Mesothelial cell of epicardium (in vitro differentiated cells): ENCODE measurements at regions not wholly inside any gene's neighbourhood (a gene's known extent, or its start where the extent isn't known, plus 50 kb on each side); places are given as distances from the start of the nearest gene placed in this dataset.
A peak's percentile ranks its signal among the peaks of the same experiment; 100 is the strongest.

Experiments
- DNase-seq, 2 experiments: peaks; one replicate each; pipeline ENCODE4 v3.0.0; 2021; ENCODE audit warnings: low spot score in 2 of 2; ENCODE audit not compliant: unreplicated experiment in 2 of 2
- H3K27ac Mint-ChIP-seq: 2 replicates; pipeline ENCODE4 v1.8.0; 2021; ENCODE audit warnings: mixed read lengths
- H3K27me3 Mint-ChIP-seq: 2 replicates; pipeline ENCODE4 v1.8.0; 2021; ENCODE audit warnings: low read depth, mixed read lengths
- H3K36me3 Mint-ChIP-seq: 2 replicates; pipeline ENCODE4 v1.8.0; 2021; ENCODE audit warnings: mixed read lengths
- H3K4me1 Mint-ChIP-seq: 2 replicates; pipeline ENCODE4 v1.8.0; 2021; ENCODE audit warnings: mixed read lengths
- H3K4me3 Mint-ChIP-seq: 2 replicates; pipeline ENCODE4 v1.8.0; 2021; ENCODE audit warnings: mild to moderate bottlenecking, moderate library complexity, mixed read lengths
- H3K9me3 Mint-ChIP-seq: 2 replicates; pipeline ENCODE4 v1.8.0; 2021; ENCODE audit warnings: mixed read lengths
- CTCF ChIP-seq: fragments of 200-600 bp; sonication (generic); IDR thresholded peaks from one replicate; pipeline ENCODE4 v1.5.0; 2021; ENCODE audit warnings: antibody characterized with exemption; ENCODE audit not compliant: unreplicated experiment

- TF ChIP-seq CTCF, result no peak
- DNase-seq, result no peak
- Mint-ChIP-seq H3K36me3 (no peaks in the 10 kb centered on the region), H3K27me3 (no peaks in the 10 kb centered on the region), H3K4me1 (peaks cover 8% of the 10 kb centered on the region), H3K9me3 (no peaks in the 10 kb centered on the region), H3K4me3 (no peak overlapping the region), H3K27ac (no peak overlapping the region)
These were observed 113.2 kb upstream of the ACP3 start for GRCh38 chr3:132203889-132204596.

GRCh38 chr3:132205609-132206008, 111.6 kb upstream of the ACP3 start:
- no peaks in the 10 kb centered on the region for H3K27me3 Mint-ChIP-seq
- H3K4me3 Mint-ChIP-seq, result no peak overlapping the region
- DNase-seq, result no peak
- peak overlapping the region; percentile 27 for H3K27ac Mint-ChIP-seq
- peaks cover 8% of the 10 kb centered on the region for H3K4me1 Mint-ChIP-seq
- no peaks in the 10 kb centered on the region for H3K36me3 Mint-ChIP-seq
- no peaks in the 10 kb centered on the region for H3K9me3 Mint-ChIP-seq
- no peak for TF ChIP-seq CTCF

- Mint-ChIP-seq H3K27ac (no peak overlapping the region), H3K36me3 (no peaks in the 10 kb centered on the region), H3K9me3 (no peaks in the 10 kb centered on the region), H3K27me3 (peaks cover 6% of the 10 kb centered on the region), H3K4me3 (no peak overlapping the region), H3K4me1 (peaks cover 8% of the 10 kb centered on the region)
- no peak for TF ChIP-seq CTCF
- no peak for DNase-seq
These were observed 107.4 kb upstream of the ACP3 start for GRCh38 chr3:132209855-132210254.

GRCh38 chr3:132210476-132211346, 106.5 kb upstream of the ACP3 start:
- Mint-ChIP-seq H3K27ac (no peak overlapping the region), H3K27me3 (peaks cover 6% of the 10 kb centered on the region), H3K9me3 (no peaks in the 10 kb centered on the region), H3K4me3 (no peak overlapping the region), H3K4me1 (peaks cover 2% of the 10 kb centered on the region), H3K36me3 (no peaks in the 10 kb centered on the region)
- no peak for DNase-seq
- no peak for TF ChIP-seq CTCF

GRCh38 chr3:132211896-132212295, 105.3 kb upstream of the ACP3 start:
- Mint-ChIP-seq H3K36me3 (no peaks in the 10 kb centered on the region), H3K27me3 (peaks cover 6% of the 10 kb centered on the region), H3K4me3 (no peak overlapping the region), H3K4me1 (no peaks in the 10 kb centered on the region), H3K9me3 (no peaks in the 10 kb centered on the region), H3K27ac (no peak overlapping the region)
- DNase-seq, result no peak
- TF ChIP-seq CTCF, result no peak
